GM18519 (cell line): ENCODE measurements at regions not wholly inside any gene's neighbourhood (a gene's known extent, or its start where the extent isn't known, plus 50 kb on each side); places are given as distances from the start of the nearest gene placed in this dataset.

Source experiments
- ATAC-seq: cut with Tn5 transposase; IDR thresholded peaks from one replicate; pipeline ENCODE4 v1.9.1; 2021; ENCODE audit warnings: mild to moderate bottlenecking, moderate library complexity; ENCODE audit not compliant: unreplicated experiment, low FRiP score

GRCh38 chr6:140090871-140091270 is 716.4 kb upstream of the CITED2 start:
- no peak for ATAC-seq

GRCh38 chr6:140083375-140083774 is 708.9 kb upstream of the CITED2 start:
- ATAC-seq, result no peak

- no peak for ATAC-seq
Observed at GRCh38 chr6:140082867-140083297, 708.4 kb upstream of the CITED2 start.

- ATAC-seq, result no peak
Observed at GRCh38 chr6:140079328-140079727, 704.9 kb upstream of the CITED2 start.

GRCh38 chr6:140078561-140079125 is 704.2 kb upstream of the CITED2 start:
- ATAC-seq, result no peak

GRCh38 chr6:140077827-140078560 is 703.5 kb upstream of the CITED2 start:
- ATAC-seq, result no peak

GRCh38 chr6:140076105-140076504 is 701.7 kb upstream of the CITED2 start:
- no peak for ATAC-seq

- no peak for ATAC-seq
Observed at GRCh38 chr6:140073456-140073855, 699.0 kb upstream of the CITED2 start.

GRCh38 chr6:140071601-140072062 is 697.2 kb upstream of the CITED2 start:
- ATAC-seq, result no peak

- ATAC-seq, result no peak
Observed at GRCh38 chr6:140070846-140071473, 696.5 kb upstream of the CITED2 start.

GRCh38 chr6:140069576-140069975 is 695.1 kb upstream of the CITED2 start:
- ATAC-seq, result no peak

- no peak for ATAC-seq
Observed at GRCh38 chr6:140068801-140069200, 694.4 kb upstream of the CITED2 start.

GRCh38 chr6:140064366-140064765 is 689.9 kb upstream of the CITED2 start:
- no peak for ATAC-seq

- no peak for ATAC-seq
Observed at GRCh38 chr6:140063021-140063399, 688.6 kb upstream of the CITED2 start.

- ATAC-seq, result no peak
Observed at GRCh38 chr6:140062043-140063020, 687.9 kb upstream of the CITED2 start.

GRCh38 chr6:140061110-140062042 is 686.9 kb upstream of the CITED2 start:
- no peak for ATAC-seq

- ATAC-seq, result no peak
Observed at GRCh38 chr6:140059947-140060346, 685.5 kb upstream of the CITED2 start.

GRCh38 chr6:140058863-140059262 is 684.4 kb upstream of the CITED2 start:
- ATAC-seq, result no peak
